ENCODE measurements at regions not wholly inside any gene's neighbourhood (a gene's known extent, or its start where the extent isn't known, plus 50 kb on each side); places are given as distances from the start of the nearest gene placed in this dataset.

- H3K9me3 ChIP-seq (ENCODE audit: control insufficient read depth in 2 of 2, insufficient read depth in 1 of 2, low read depth in 1 of 2, low read length in 1 of 2): no peaks in the 10 kb centered on the region
- WGBS, 3 donors: 53 to 73% (median 59%) methylated on average over 5 of the region's 5 CpGs
- DNase-seq: peak in 1 of 2 donors; percentile 10
- H3K27ac ChIP-seq (ENCODE audit: low read depth in 1 of 3, low read length in 2 of 3): no peak overlapping the region
- H3K36me3 ChIP-seq (ENCODE audit: control insufficient read depth in 3 of 3, insufficient read depth in 2 of 3, low read depth in 1 of 3, low read length in 3 of 3): no peaks in the 10 kb centered on the region
- FAIRE-seq: no peak
- H3K4me1 ChIP-seq (ENCODE audit: control insufficient read depth in 3 of 3, insufficient read depth in 2 of 3, low read depth in 1 of 3, low read length in 2 of 3): no peaks in the 10 kb centered on the region
- no peaks in the 10 kb centered on the region for H3K27me3 ChIP-seq (ENCODE audit: control insufficient read depth in 3 of 3, insufficient read depth in 3 of 3, low read length in 3 of 3)
- no peak overlapping the region for H3K4me3 ChIP-seq (ENCODE audit: low read depth in 1 of 3, low read length in 3 of 3)
Observed at GRCh38 chr9:23123048-23123632, 676.5 kb downstream of the DMRTA1 start.

GRCh38 chr9:23145467-23145866 lies 680.6 kb downstream of the ELAVL2 start:
- H3K27me3 ChIP-seq (ENCODE audit: control insufficient read depth in 3 of 3, insufficient read depth in 3 of 3, low read length in 3 of 3): no peaks in the 10 kb centered on the region
- no peak for DNase-seq
- peaks cover 2 to 7% of the 10 kb centered on the region in 2 donors for H3K9me3 ChIP-seq (ENCODE audit: control insufficient read depth in 2 of 2, insufficient read depth in 1 of 2, low read depth in 1 of 2, low read length in 1 of 2)
- no peaks in the 10 kb centered on the region for H3K36me3 ChIP-seq (ENCODE audit: control insufficient read depth in 3 of 3, insufficient read depth in 2 of 3, low read depth in 1 of 3, low read length in 3 of 3)
- FAIRE-seq: no peak
- no peaks in the 10 kb centered on the region for H3K4me1 ChIP-seq (ENCODE audit: control insufficient read depth in 3 of 3, insufficient read depth in 2 of 3, low read depth in 1 of 3, low read length in 2 of 3)
- WGBS, 3 donors: 80 to 92% (median 80%) methylated on average over 1 of the region's 1 CpG
- no peak overlapping the region for H3K4me3 ChIP-seq (ENCODE audit: low read depth in 1 of 3, low read length in 3 of 3)
- H3K27ac ChIP-seq (ENCODE audit: low read depth in 1 of 3, low read length in 2 of 3): no peak overlapping the region

- Histone ChIP-seq H3K9me3 (ENCODE audit: control insufficient read depth in 2 of 2, insufficient read depth in 1 of 2, low read depth in 1 of 2, low read length in 1 of 2) (peaks cover 0 to 1% of the 10 kb centered on the region in 2 donors), H3K4me1 (ENCODE audit: control insufficient read depth in 3 of 3, insufficient read depth in 2 of 3, low read depth in 1 of 3, low read length in 2 of 3) (no peaks in the 10 kb centered on the region), H3K36me3 (ENCODE audit: control insufficient read depth in 3 of 3, insufficient read depth in 2 of 3, low read depth in 1 of 3, low read length in 3 of 3) (no peaks in the 10 kb centered on the region), H3K4me3 (ENCODE audit: low read depth in 1 of 3, low read length in 3 of 3) (no peak overlapping the region), H3K27me3 (ENCODE audit: control insufficient read depth in 3 of 3, insufficient read depth in 3 of 3, low read length in 3 of 3) (no peaks in the 10 kb centered on the region), H3K27ac (ENCODE audit: low read depth in 1 of 3, low read length in 2 of 3) (no peak overlapping the region)
- WGBS, 3 donors: 81 to 85% (median 84%) methylated on average over 7 of the region's 7 CpGs
- DNase-seq: no peak
- no peak for FAIRE-seq
Observed at GRCh38 chr9:23153058-23153457, 673.0 kb downstream of the ELAVL2 start.

GRCh38 chr9:23160491-23160890 lies 665.5 kb downstream of the ELAVL2 start:
- Histone ChIP-seq H3K36me3 (ENCODE audit: control insufficient read depth in 3 of 3, insufficient read depth in 2 of 3, low read depth in 1 of 3, low read length in 3 of 3) (no peaks in the 10 kb centered on the region), H3K4me1 (ENCODE audit: control insufficient read depth in 3 of 3, insufficient read depth in 2 of 3, low read depth in 1 of 3, low read length in 2 of 3) (no peaks in the 10 kb centered on the region), H3K27ac (ENCODE audit: low read depth in 1 of 3, low read length in 2 of 3) (no peak overlapping the region), H3K9me3 (ENCODE audit: control insufficient read depth in 2 of 2, insufficient read depth in 1 of 2, low read depth in 1 of 2, low read length in 1 of 2) (peaks cover 0 to 4% of the 10 kb centered on the region in 2 donors), H3K4me3 (ENCODE audit: low read depth in 1 of 3, low read length in 3 of 3) (no peak overlapping the region), H3K27me3 (ENCODE audit: control insufficient read depth in 3 of 3, insufficient read depth in 3 of 3, low read length in 3 of 3) (no peaks in the 10 kb centered on the region)
- DNase-seq (no peak), FAIRE-seq (no peak)
- WGBS, 3 donors: 78 to 98% (median 91%) methylated on average over 2 of the region's 2 CpGs

GRCh38 chr9:23160952-23161469 lies 665.0 kb downstream of the ELAVL2 start:
- no peaks in the 10 kb centered on the region for H3K36me3 ChIP-seq (ENCODE audit: control insufficient read depth in 3 of 3, insufficient read depth in 2 of 3, low read depth in 1 of 3, low read length in 3 of 3)
- H3K27me3 ChIP-seq (ENCODE audit: control insufficient read depth in 3 of 3, insufficient read depth in 3 of 3, low read length in 3 of 3): no peaks in the 10 kb centered on the region
- no peaks in the 10 kb centered on the region for H3K4me1 ChIP-seq (ENCODE audit: control insufficient read depth in 3 of 3, insufficient read depth in 2 of 3, low read depth in 1 of 3, low read length in 2 of 3)
- WGBS, 3 donors: 71 to 94% (median 83%) methylated on average over 1 of the region's 1 CpG
- peaks cover 0 to 4% of the 10 kb centered on the region in 2 donors for H3K9me3 ChIP-seq (ENCODE audit: control insufficient read depth in 2 of 2, insufficient read depth in 1 of 2, low read depth in 1 of 2, low read length in 1 of 2)
- no peak for FAIRE-seq
- DNase-seq: no peak
- H3K27ac ChIP-seq (ENCODE audit: low read depth in 1 of 3, low read length in 2 of 3): no peak overlapping the region
- H3K4me3 ChIP-seq (ENCODE audit: low read depth in 1 of 3, low read length in 3 of 3): no peak overlapping the region

- Histone ChIP-seq H3K27ac (ENCODE audit: low read depth in 1 of 3, low read length in 2 of 3) (no peak overlapping the region), H3K36me3 (ENCODE audit: control insufficient read depth in 3 of 3, insufficient read depth in 2 of 3, low read depth in 1 of 3, low read length in 3 of 3) (no peaks in the 10 kb centered on the region), H3K4me1 (ENCODE audit: control insufficient read depth in 3 of 3, insufficient read depth in 2 of 3, low read depth in 1 of 3, low read length in 2 of 3) (no peaks in the 10 kb centered on the region), H3K9me3 (ENCODE audit: control insufficient read depth in 2 of 2, insufficient read depth in 1 of 2, low read depth in 1 of 2, low read length in 1 of 2) (peaks cover 0 to 4% of the 10 kb centered on the region in 2 donors), H3K27me3 (ENCODE audit: control insufficient read depth in 3 of 3, insufficient read depth in 3 of 3, low read length in 3 of 3) (no peaks in the 10 kb centered on the region), H3K4me3 (ENCODE audit: low read depth in 1 of 3, low read length in 3 of 3) (no peak overlapping the region)
- FAIRE-seq (no peak), DNase-seq (no peak)
- WGBS, 3 donors: 86 to 94% (median 93%) methylated on average over 3 of the region's 3 CpGs
Observed at GRCh38 chr9:23162789-23163188, 663.3 kb downstream of the ELAVL2 start.

- no peak for FAIRE-seq
- H3K36me3 ChIP-seq (ENCODE audit: control insufficient read depth in 3 of 3, insufficient read depth in 2 of 3, low read depth in 1 of 3, low read length in 3 of 3): no peaks in the 10 kb centered on the region
- no peaks in the 10 kb centered on the region for H3K9me3 ChIP-seq (ENCODE audit: control insufficient read depth in 2 of 2, insufficient read depth in 1 of 2, low read depth in 1 of 2, low read length in 1 of 2)
- H3K4me3 ChIP-seq (ENCODE audit: low read depth in 1 of 3, low read length in 3 of 3): no peak overlapping the region
- no peaks in the 10 kb centered on the region for H3K4me1 ChIP-seq (ENCODE audit: control insufficient read depth in 3 of 3, insufficient read depth in 2 of 3, low read depth in 1 of 3, low read length in 2 of 3)
- H3K27me3 ChIP-seq (ENCODE audit: control insufficient read depth in 3 of 3, insufficient read depth in 3 of 3, low read length in 3 of 3): no peaks in the 10 kb centered on the region
- no peak for DNase-seq
- H3K27ac ChIP-seq (ENCODE audit: low read depth in 1 of 3, low read length in 2 of 3): no peak overlapping the region
Observed at GRCh38 chr9:23171479-23171878, 654.6 kb downstream of the ELAVL2 start.

GRCh38 chr9:23172206-23172605 lies 653.8 kb downstream of the ELAVL2 start:
- Histone ChIP-seq H3K36me3 (ENCODE audit: control insufficient read depth in 3 of 3, insufficient read depth in 2 of 3, low read depth in 1 of 3, low read length in 3 of 3) (no peaks in the 10 kb centered on the region), H3K27me3 (ENCODE audit: control insufficient read depth in 3 of 3, insufficient read depth in 3 of 3, low read length in 3 of 3) (no peaks in the 10 kb centered on the region), H3K4me3 (ENCODE audit: low read depth in 1 of 3, low read length in 3 of 3) (no peak overlapping the region), H3K4me1 (ENCODE audit: control insufficient read depth in 3 of 3, insufficient read depth in 2 of 3, low read depth in 1 of 3, low read length in 2 of 3) (no peaks in the 10 kb centered on the region), H3K9me3 (ENCODE audit: control insufficient read depth in 2 of 2, insufficient read depth in 1 of 2, low read depth in 1 of 2, low read length in 1 of 2) (no peaks in the 10 kb centered on the region), H3K27ac (ENCODE audit: low read depth in 1 of 3, low read length in 2 of 3) (no peak overlapping the region)
- FAIRE-seq: no peak
- no peak for DNase-seq
- 60 to 80% (median 69%) methylated on average over 4 of the region's 4 CpGs for WGBS, 3 donors
